GM21381 (cell line): ENCODE measurements at regions not wholly inside any gene's neighbourhood (a gene's known extent, or its start where the extent isn't known, plus 50 kb on each side); places are given as distances from the start of the nearest gene placed in this dataset.

Experiments used
- ATAC-seq: cut with Tn5 transposase; IDR thresholded peaks from one replicate; pipeline ENCODE4 v1.9.1; 2021; ENCODE audit warnings: mild to moderate bottlenecking, moderate library complexity; ENCODE audit not compliant: unreplicated experiment

- ATAC-seq, result no peak
Measured at GRCh38 chr12:107271523-107271922, 178.2 kb upstream of the CRY1 start.

- no peak for ATAC-seq
Measured at GRCh38 chr12:107275530-107275929, 182.2 kb upstream of the CRY1 start.

GRCh38 chr12:107277855-107278254, 184.5 kb upstream of the CRY1 start:
- ATAC-seq, result no peak

GRCh38 chr12:107282628-107283027, 189.3 kb upstream of the CRY1 start:
- no peak for ATAC-seq

- ATAC-seq, result no peak
Measured at GRCh38 chr12:107283652-107284051, 190.3 kb upstream of the CRY1 start.

- ATAC-seq, result no peak
Measured at GRCh38 chr12:107284692-107285091, 191.3 kb upstream of the CRY1 start.

- ATAC-seq, result no peak
Measured at GRCh38 chr12:107287436-107288413, 194.4 kb upstream of the CRY1 start.

- no peak for ATAC-seq
Measured at GRCh38 chr12:107288414-107289127, 195.2 kb upstream of the CRY1 start.

GRCh38 chr12:107291018-107291417, 197.7 kb upstream of the CRY1 start:
- no peak for ATAC-seq

GRCh38 chr12:107296681-107297089, 203.3 kb upstream of the CRY1 start:
- ATAC-seq, result no peak

- ATAC-seq, result no peak
Measured at GRCh38 chr12:107302649-107303341, 209.4 kb upstream of the CRY1 start.

- ATAC-seq, result no peak
Measured at GRCh38 chr12:107304588-107305532, 211.5 kb upstream of the CRY1 start.

GRCh38 chr12:107306141-107306659, 212.9 kb upstream of the CRY1 start:
- ATAC-seq, result no peak

- ATAC-seq, result no peak
Measured at GRCh38 chr12:107308310-107308709, 215.0 kb upstream of the CRY1 start.

GRCh38 chr12:107309020-107309419, 215.7 kb upstream of the CRY1 start:
- no peak for ATAC-seq

- no peak for ATAC-seq
Measured at GRCh38 chr12:107310621-107311020, 217.3 kb upstream of the CRY1 start.

- ATAC-seq, result no peak
Measured at GRCh38 chr12:107311682-107312081, 218.3 kb upstream of the CRY1 start.

GRCh38 chr12:107317751-107318555, 224.6 kb upstream of the CRY1 start:
- no peak for ATAC-seq

GRCh38 chr12:107318556-107318805, 225.1 kb upstream of the CRY1 start:
- ATAC-seq, result no peak
